Keratinocyte (primary cell): ENCODE measurements at regions not wholly inside any gene's neighbourhood (a gene's known extent, or its start where the extent isn't known, plus 50 kb on each side); places are given as distances from the start of the nearest gene placed in this dataset.

Source experiments
- DNase-seq: peaks from one replicate; pipeline ENCODE4 v3.0.0-alpha.2; 2011; ENCODE audit warnings: low read depth, missing footprints, low spot score
- FAIRE-seq: peaks from 2 replicates; lab custom pipeline; 2011; peaks lifted over from hg19 to GRCh38; lab: Jason Lieb, UNC
- H2AFZ ChIP-seq: 2 replicates; pipeline ENCODE4 v1.6.0; 2012; ENCODE audit warnings: low read length, control low read depth, inconsistent platforms; ENCODE audit not compliant: control insufficient read depth
- H3K27ac ChIP-seq: 2 replicates; pipeline ENCODE4 v1.5.1; 2011; ENCODE audit warnings: low read length; ENCODE audit not compliant: control insufficient read depth, insufficient read depth
- H3K27me3 ChIP-seq: 3 replicates; pipeline ENCODE4 v1.6.0; 2011; ENCODE audit warnings: low read length; ENCODE audit not compliant: control insufficient read depth, insufficient read depth; ENCODE audit errors: extremely low read depth
- H3K36me3 ChIP-seq, 2 experiments: 2 replicates in 1 of 2; 3 replicates in 1 of 2; pipeline ENCODE4 v1.5.1; 2011; ENCODE audit warnings: low read length in 2 of 2, mild to moderate bottlenecking in 1 of 2; ENCODE audit not compliant: control insufficient read depth in 2 of 2, insufficient read depth in 2 of 2; ENCODE audit errors: extremely low read depth in 1 of 2
- H3K4me1 ChIP-seq: 3 replicates; pipeline ENCODE4 v1.5.1; 2011; ENCODE audit warnings: low read length; ENCODE audit not compliant: control insufficient read depth, insufficient read depth; ENCODE audit errors: extremely low read depth
- H3K4me2 ChIP-seq: 3 replicates; pipeline ENCODE4 v1.6.0; 2011; ENCODE audit warnings: low read depth, low read length; ENCODE audit not compliant: control insufficient read depth, insufficient read depth; ENCODE audit errors: extremely low read depth
- H3K4me3 ChIP-seq, 3 experiments: fragments of 200-600 bp in 1 of 3; sonication (generic) in 1 of 3; 2 replicates in 2 of 3; 3 replicates in 1 of 3; pipeline ENCODE4 v1.5.1; 2011 to 2016; ENCODE audit warnings: low read length in 3 of 3, mild to moderate bottlenecking in 3 of 3, control low read depth in 2 of 3, inconsistent platforms in 1 of 3, low read depth in 1 of 3, mixed read lengths in 1 of 3, mixed run types in 1 of 3, moderate library complexity in 1 of 3; ENCODE audit not compliant: control insufficient read depth in 2 of 3, insufficient read depth in 2 of 3; ENCODE audit errors: extremely low read depth in 1 of 3
- H3K79me2 ChIP-seq: 2 replicates; pipeline ENCODE4 v1.6.0; 2012; ENCODE audit warnings: low read length; ENCODE audit not compliant: control insufficient read depth, insufficient read depth
- H3K9ac ChIP-seq: 3 replicates; pipeline ENCODE4 v1.6.0; 2011; ENCODE audit warnings: low read length; ENCODE audit not compliant: control insufficient read depth, insufficient read depth; ENCODE audit errors: extremely low read depth
- H3K9me1 ChIP-seq: 3 replicates; pipeline ENCODE4 v1.6.0; 2011; ENCODE audit warnings: low read length; ENCODE audit not compliant: control insufficient read depth, insufficient read depth; ENCODE audit errors: extremely low read depth
- H3K9me3 ChIP-seq: 2 replicates; pipeline ENCODE4 v1.5.1; 2012; ENCODE audit warnings: low read depth, low read length; ENCODE audit not compliant: control insufficient read depth
- H4K20me1 ChIP-seq: 3 replicates; pipeline ENCODE4 v1.6.0; 2011; ENCODE audit warnings: low read length; ENCODE audit not compliant: control insufficient read depth, insufficient read depth; ENCODE audit errors: extremely low read depth
- CTCF ChIP-seq, 3 experiments: IDR thresholded peaks in 1 of 3; conservative IDR thresholded peaks in 1 of 3; optimal IDR thresholded peaks in 1 of 3; 2 replicates in 2 of 3; 3 replicates in 1 of 3; pipeline versions ENCODE3 to v1.5.1; 2011; ENCODE audit warnings: low read length in 3 of 3, mild to moderate bottlenecking in 3 of 3, moderate library complexity in 2 of 3, control low read depth in 1 of 3, inconsistent platforms in 1 of 3; ENCODE audit not compliant: insufficient read depth in 2 of 3; ENCODE audit errors: extremely low read depth in 1 of 3
- EZH2 ChIP-seq: IDR thresholded peaks from one replicate; pipeline ENCODE4 v1.6.1; 2012; ENCODE audit warnings: inconsistent platforms, mild to moderate bottlenecking, low read length, moderate library complexity
- dilution Hi-C: fragments of 300-500 bp; cut with MboI; formaldehyde crosslinking; loops from one replicate; pipeline ENCODE4 v1.7.0; 2020; ENCODE audit warnings: low sequenced_read_pairs; ENCODE audit not compliant: extremely low pct_ligation_motif_present

GRCh38 chr13:44320611-44321010 lies 53.0 kb upstream of the SERP2 start:
- DNase-seq: no peak
- FAIRE-seq: no peak

GRCh38 chr13:44321961-44322360 lies 51.7 kb upstream of the SERP2 start:
- TF ChIP-seq EZH2 (no peak), CTCF (optimal IDR thresholded peaks at IDR 0.05 in 1 of 3, IDR thresholded peaks at IDR 0.05 in 1 of 3, conservative IDR thresholded peaks at IDR 0.05 in 1 of 3; ENCODE audit: extremely low read depth in 1 of 3, insufficient read depth in 2 of 3, low read length in 3 of 3) (no peak)
- Histone ChIP-seq H3K36me3 (no peaks in the 10 kb centered on the region), H3K79me2 (no peaks in the 10 kb centered on the region), H3K9ac (no peak overlapping the region), H3K4me1 (peaks cover 18% of the 10 kb centered on the region), H4K20me1 (no peaks in the 10 kb centered on the region), H3K4me3 (no peak overlapping the region), H3K4me2 (no peak overlapping the region), H3K27me3 (no peaks in the 10 kb centered on the region), H3K9me1 (no peaks in the 10 kb centered on the region), H2AFZ (no peak overlapping the region), H3K9me3 (no peaks in the 10 kb centered on the region), H3K27ac (no peak overlapping the region)
- dilution Hi-C loops: no loop called here
- FAIRE-seq (no peak), DNase-seq (no peak)

More at GRCh38 chr13:44320611-44321010, 53.0 kb upstream of the SERP2 start:
- H3K9me1 ChIP-seq: no peaks in the 10 kb centered on the region
- H3K4me1 ChIP-seq: peaks cover 13% of the 10 kb centered on the region
- no peaks in the 10 kb centered on the region for H3K27me3 ChIP-seq
- no peaks in the 10 kb centered on the region for H3K36me3 ChIP-seq
- no peaks in the 10 kb centered on the region for H3K79me2 ChIP-seq
- dilution Hi-C loops: no loop called here
- no peak overlapping the region for H2AFZ ChIP-seq
- TF ChIP-seq CTCF (optimal IDR thresholded peaks at IDR 0.05 in 1 of 3, IDR thresholded peaks at IDR 0.05 in 1 of 3, conservative IDR thresholded peaks at IDR 0.05 in 1 of 3; ENCODE audit: extremely low read depth in 1 of 3, insufficient read depth in 2 of 3, low read length in 3 of 3) (no peak), EZH2 (no peak)
- H3K9ac ChIP-seq: no peak overlapping the region
- H3K27ac ChIP-seq: no peak overlapping the region
- H3K4me3 ChIP-seq: no peak overlapping the region
- H3K4me2 ChIP-seq: no peak overlapping the region
- H4K20me1 ChIP-seq: no peaks in the 10 kb centered on the region
- H3K9me3 ChIP-seq: no peaks in the 10 kb centered on the region
